ENCODE measurements at regions not wholly inside any gene's neighbourhood (a gene's known extent, or its start where the extent isn't known, plus 50 kb on each side); places are given as distances from the start of the nearest gene placed in this dataset.
"Not testable (repeated sequence)": the region's sequence is repeated elsewhere in the genome, so short reads cannot be mapped to it uniquely, and the experiment has no call there.

- Mint-ChIP-seq H3K27ac (no peak overlapping the region), H3K4me3 (no peak overlapping the region), H3K36me3 (peaks cover 36% of the 10 kb centered on the region), H3K9me3 (ENCODE audit: low read depth) (peaks cover 23% of the 10 kb centered on the region), H3K27me3 (no peaks in the 10 kb centered on the region), H3K4me1 (no peaks in the 10 kb centered on the region)
- ATAC-seq (no peak), DNase-seq (no peak)
- CTCF ChIA-PET: interaction anchor here (0.7 to 1.5 kb wide), 3 partner anchors 14 to 268 kb away, joined by 3 to 4 read pairs (median 3); no protein-coding TSS in a partner anchor
Observed at GRCh38 chr6:105713474-105714118, 310.7 kb upstream of the PREP start.

GRCh38 chr6:105711216-105711615 lies 308.3 kb upstream of the PREP start:
- Mint-ChIP-seq H3K4me3 (no peak overlapping the region), H3K9me3 (ENCODE audit: low read depth) (peaks cover 23% of the 10 kb centered on the region), H3K27ac (no peak overlapping the region), H3K36me3 (peaks cover 36% of the 10 kb centered on the region), H3K27me3 (no peaks in the 10 kb centered on the region), H3K4me1 (no peaks in the 10 kb centered on the region)
- no peak for ATAC-seq
- CTCF ChIA-PET: interaction anchor here (1.8 kb wide), 1 partner anchor 14 kb away, joined by 4 read pairs; no protein-coding TSS in a partner anchor
- DNase-seq: no peak

GRCh38 chr6:105705608-105706007 lies 302.7 kb upstream of the PREP start:
- no peak for ATAC-seq
- CTCF ChIA-PET: no interaction called here
- H3K4me1 Mint-ChIP-seq: no peaks in the 10 kb centered on the region
- peaks cover 11% of the 10 kb centered on the region for H3K9me3 Mint-ChIP-seq (ENCODE audit: low read depth)
- no peak for DNase-seq
- no peak overlapping the region for H3K27ac Mint-ChIP-seq
- H3K36me3 Mint-ChIP-seq: peaks cover 20% of the 10 kb centered on the region
- no peak overlapping the region for H3K4me3 Mint-ChIP-seq
- no peaks in the 10 kb centered on the region for H3K27me3 Mint-ChIP-seq

DNA sequence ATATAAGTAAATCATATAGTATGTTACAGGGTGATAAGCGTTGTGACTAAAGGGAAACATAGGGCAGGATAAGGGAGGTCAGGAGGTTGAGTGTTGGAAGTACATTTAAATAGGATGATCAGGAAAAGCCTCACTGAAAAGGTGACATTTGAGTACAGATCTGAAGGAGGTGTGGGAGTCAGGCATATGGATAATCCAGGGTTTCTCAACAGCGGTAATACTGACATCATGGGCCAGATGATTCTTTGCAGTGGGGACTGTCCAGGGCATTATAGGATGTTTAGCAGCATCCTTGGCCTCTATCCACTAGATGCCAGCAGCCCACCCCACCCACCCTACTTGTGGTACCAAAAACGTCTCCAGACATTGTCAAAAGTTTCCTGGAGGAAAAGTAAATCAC lies 292.6 kb upstream of the PREP start:
- DNase-seq (no peak), ATAC-seq (no peak)
- Mint-ChIP-seq H3K36me3 (peaks cover 24% of the 10 kb centered on the region), H3K27ac (no peak overlapping the region), H3K9me3 (ENCODE audit: low read depth) (peaks cover 10% of the 10 kb centered on the region), H3K4me1 (no peaks in the 10 kb centered on the region), H3K27me3 (no peaks in the 10 kb centered on the region), H3K4me3 (no peak overlapping the region)
- CTCF ChIA-PET: no interaction called here

GRCh38 chr6:105692613-105693215 lies 289.8 kb upstream of the PREP start:
- H3K27me3 Mint-ChIP-seq: no peaks in the 10 kb centered on the region
- peaks cover 33% of the 10 kb centered on the region for H3K36me3 Mint-ChIP-seq
- no peaks in the 10 kb centered on the region for H3K4me1 Mint-ChIP-seq
- CTCF ChIA-PET: no interaction called here
- ATAC-seq (no peak), DNase-seq (no peak)
- H3K4me3 Mint-ChIP-seq: no peak overlapping the region
- H3K9me3 Mint-ChIP-seq (ENCODE audit: low read depth): peaks cover 9% of the 10 kb centered on the region
- no peak overlapping the region for H3K27ac Mint-ChIP-seq

GRCh38 chr6:105691971-105692370 lies 289.1 kb upstream of the PREP start:
- CTCF ChIA-PET: no interaction called here
- H3K9me3 Mint-ChIP-seq (ENCODE audit: low read depth): peaks cover 15% of the 10 kb centered on the region

GRCh38 chr6:105691081-105691480 lies 288.2 kb upstream of the PREP start:
- no peak for DNase-seq
- Mint-ChIP-seq H3K36me3 (peaks cover 42% of the 10 kb centered on the region), H3K4me3 (no peak overlapping the region), H3K9me3 (ENCODE audit: low read depth) (peaks cover 17% of the 10 kb centered on the region), H3K27ac (no peak overlapping the region), H3K4me1 (no peaks in the 10 kb centered on the region), H3K27me3 (no peaks in the 10 kb centered on the region)
- no peak for ATAC-seq
- CTCF ChIA-PET: no interaction called here

More at GRCh38 chr6:105691971-105692370, 289.1 kb upstream of the PREP start:
- Mint-ChIP-seq H3K27ac (no peak overlapping the region), H3K4me1 (no peaks in the 10 kb centered on the region), H3K27me3 (no peaks in the 10 kb centered on the region), H3K4me3 (no peak overlapping the region), H3K36me3 (peaks cover 37% of the 10 kb centered on the region)
- ATAC-seq (no peak), DNase-seq (no peak)

- peaks cover 49% of the 10 kb centered on the region for H3K36me3 Mint-ChIP-seq
- CTCF ChIA-PET: interaction anchor here (0.6 kb wide), 1 partner anchor 257 kb away, joined by 3 read pairs; no protein-coding TSS in a partner anchor
- H3K4me1 Mint-ChIP-seq: no peaks in the 10 kb centered on the region
- H3K4me3 Mint-ChIP-seq: no peak overlapping the region
- no peaks in the 10 kb centered on the region for H3K27me3 Mint-ChIP-seq
- no peak for ATAC-seq
- H3K9me3 Mint-ChIP-seq (ENCODE audit: low read depth): peaks cover 23% of the 10 kb centered on the region
- no peak overlapping the region for H3K27ac Mint-ChIP-seq
- no peak for DNase-seq
Observed at GRCh38 chr6:105688573-105688972, 285.7 kb upstream of the PREP start.

GRCh38 chr6:105686793-105687192 lies 283.9 kb upstream of the PREP start:
- ATAC-seq, CTCF ChIA-PET, DNase-seq, H3K4me3 Mint-ChIP-seq, H3K27ac Mint-ChIP-seq, H3K27me3 Mint-ChIP-seq, H3K4me1 Mint-ChIP-seq: not testable (repeated sequence)
- peaks cover 26% of the 10 kb centered on the region for H3K9me3 Mint-ChIP-seq (ENCODE audit: low read depth)
- peaks cover 54% of the 10 kb centered on the region for H3K36me3 Mint-ChIP-seq

DNA sequence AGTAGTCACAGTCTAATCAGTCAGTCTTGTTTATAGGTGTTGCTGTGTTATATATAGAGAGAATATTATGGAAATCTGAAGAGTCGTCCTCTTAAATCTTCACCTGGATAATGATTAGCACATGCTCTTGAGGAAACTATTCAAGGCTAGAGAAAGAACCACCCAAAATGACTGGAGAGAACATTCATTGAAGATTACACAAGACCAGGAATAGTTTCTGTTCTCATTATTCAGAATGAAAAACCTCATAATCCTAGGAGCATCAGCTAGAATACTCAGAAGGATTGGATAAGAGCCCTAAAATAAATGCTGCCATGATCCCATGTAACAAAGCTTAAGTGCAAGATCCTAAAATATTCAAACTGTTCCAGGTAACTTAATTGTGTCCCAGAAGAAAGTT lies 278.2 kb upstream of the PREP start:
- Mint-ChIP-seq H3K4me1 (peaks cover 16% of the 10 kb centered on the region), H3K27ac (no peak overlapping the region), H3K9me3 (ENCODE audit: low read depth) (peaks cover 20% of the 10 kb centered on the region), H3K36me3 (peaks cover 36% of the 10 kb centered on the region), H3K4me3 (no peak overlapping the region), H3K27me3 (no peaks in the 10 kb centered on the region)
- CTCF ChIA-PET: interaction anchor here (0.5 kb wide), 1 partner anchor 259 kb away, joined by 3 read pairs; no protein-coding TSS in a partner anchor
- ATAC-seq (no peak), DNase-seq (no peak)

DNA sequence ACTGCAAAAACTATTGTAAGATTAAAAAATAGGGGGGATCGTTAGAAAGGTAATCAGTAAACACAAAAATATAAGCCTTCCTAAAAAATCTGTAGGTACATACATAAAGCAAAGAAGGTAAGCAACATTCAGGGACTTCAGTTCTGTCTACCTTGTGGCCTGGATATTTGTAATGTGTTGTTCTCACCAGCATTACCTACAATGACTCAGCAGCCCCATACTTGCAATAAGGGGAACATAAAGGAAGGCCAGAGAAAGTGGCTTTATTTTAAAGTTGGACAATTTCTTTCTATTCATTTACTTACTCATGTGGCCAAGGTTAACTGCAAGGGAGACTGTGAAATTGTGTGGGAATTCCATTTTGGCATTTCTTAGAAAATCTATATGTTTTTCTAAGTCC lies 277.2 kb upstream of the PREP start:
- no peaks in the 10 kb centered on the region for H3K27me3 Mint-ChIP-seq
- no peak for DNase-seq
- H3K9me3 Mint-ChIP-seq (ENCODE audit: low read depth): peaks cover 18% of the 10 kb centered on the region
- H3K4me3 Mint-ChIP-seq: no peak overlapping the region
- no peak for ATAC-seq
- H3K36me3 Mint-ChIP-seq: peaks cover 33% of the 10 kb centered on the region
- no peak overlapping the region for H3K27ac Mint-ChIP-seq
- CTCF ChIA-PET: no interaction called here
- H3K4me1 Mint-ChIP-seq: peaks cover 16% of the 10 kb centered on the region

DNA sequence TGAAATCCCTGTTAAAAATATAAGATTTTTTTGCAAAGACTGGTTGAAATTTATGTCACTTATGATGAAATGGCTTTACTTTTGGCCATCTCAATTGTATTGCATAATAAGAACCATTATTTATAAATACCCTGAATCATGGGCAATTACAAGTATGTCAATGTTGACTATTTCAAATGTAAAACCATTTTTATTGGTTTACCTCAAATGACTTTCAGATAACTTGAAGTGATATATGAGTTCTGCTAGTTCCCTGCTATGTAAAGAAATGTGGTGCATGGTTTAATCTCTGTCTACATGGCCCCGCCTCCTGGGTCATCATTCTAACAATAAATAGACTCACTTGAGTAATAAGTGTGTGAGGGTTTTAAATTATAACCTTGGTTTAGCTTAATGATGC lies 275.6 kb upstream of the PREP start:
- Mint-ChIP-seq H3K4me3 (no peak overlapping the region), H3K36me3 (peaks cover 39% of the 10 kb centered on the region), H3K27ac (no peak overlapping the region), H3K4me1 (peaks cover 16% of the 10 kb centered on the region), H3K9me3 (ENCODE audit: low read depth) (peaks cover 24% of the 10 kb centered on the region), H3K27me3 (no peaks in the 10 kb centered on the region)
- CTCF ChIA-PET: no interaction called here
- DNase-seq (no peak), ATAC-seq (no peak)

GRCh38 chr6:105677671-105678475 lies 275.0 kb upstream of the PREP start:
- Mint-ChIP-seq H3K36me3 (peaks cover 44% of the 10 kb centered on the region), H3K27me3 (no peaks in the 10 kb centered on the region), H3K4me1 (peaks cover 16% of the 10 kb centered on the region), H3K9me3 (ENCODE audit: low read depth) (peaks cover 26% of the 10 kb centered on the region), H3K4me3 (no peak overlapping the region), H3K27ac (no peak overlapping the region)
- ATAC-seq (no peak), DNase-seq (no peak)
- CTCF ChIA-PET: interaction anchor here (0.6 kb wide), 1 partner anchor 247 kb away, joined by 3 read pairs; no protein-coding TSS in a partner anchor
